KOPT-K1 (cell line): ENCODE measurements at regions not wholly inside any gene's neighbourhood (a gene's known extent, or its start where the extent isn't known, plus 50 kb on each side); places are given as distances from the start of the nearest gene placed in this dataset.

ENCODE experiments used
- H3K27ac ChIP-seq: fragments of 200-600 bp; sonication (generic); 2 replicates; pipeline ENCODE4 v1.5.1; 2016; ENCODE audit warnings: antibody characterized with exemption, mild to moderate bottlenecking, low read depth, low read length; ENCODE audit not compliant: poor library complexity, severe bottlenecking
- H3K36me3 ChIP-seq: fragments of 200-600 bp; sonication (generic); 2 replicates; pipeline ENCODE4 v1.5.1; 2017; ENCODE audit warnings: antibody characterized with exemption, mild to moderate bottlenecking, low read length, moderate library complexity; ENCODE audit not compliant: insufficient read depth
- H3K9me3 ChIP-seq: fragments of 200-600 bp; sonication (generic); 2 replicates; pipeline ENCODE4 v1.5.1; 2017; ENCODE audit warnings: antibody characterized with exemption, low read length, mild to moderate bottlenecking; ENCODE audit not compliant: insufficient read depth, poor library complexity, severe bottlenecking

- Histone ChIP-seq H3K9me3 (peaks cover 4% of the 10 kb centered on the region), H3K27ac (no peak overlapping the region)
Observed at GRCh38 chr19:28045621-28046020, 1167.3 kb downstream of the UQCRFS1 start.

GRCh38 chr19:28044477-28044876, 1168.5 kb downstream of the UQCRFS1 start:
- no peak overlapping the region for H3K27ac ChIP-seq
- H3K9me3 ChIP-seq = peaks cover 4% of the 10 kb centered on the region
- no peaks in the 10 kb centered on the region for H3K36me3 ChIP-seq

More at GRCh38 chr19:28045621-28046020, 1167.3 kb downstream of the UQCRFS1 start:
- H3K36me3 ChIP-seq = no peaks in the 10 kb centered on the region

- Histone ChIP-seq H3K9me3 (no peaks in the 10 kb centered on the region), H3K36me3 (no peaks in the 10 kb centered on the region), H3K27ac (no peak overlapping the region)
Observed at GRCh38 chr19:28042516-28042915, 1170.4 kb downstream of the UQCRFS1 start.

GRCh38 chr19:28039677-28040381, 1173.1 kb downstream of the UQCRFS1 start:
- Histone ChIP-seq H3K36me3 (no peaks in the 10 kb centered on the region), H3K27ac (no peak overlapping the region), H3K9me3 (no peaks in the 10 kb centered on the region)

- no peak overlapping the region for H3K27ac ChIP-seq
- no peaks in the 10 kb centered on the region for H3K36me3 ChIP-seq
- H3K9me3 ChIP-seq = no peaks in the 10 kb centered on the region
Observed at GRCh38 chr19:28037186-28037585, 1175.8 kb downstream of the UQCRFS1 start.

- Histone ChIP-seq H3K36me3 (no peaks in the 10 kb centered on the region), H3K27ac (no peak overlapping the region), H3K9me3 (no peaks in the 10 kb centered on the region)
Observed at GRCh38 chr19:28036486-28036885, 1176.5 kb downstream of the UQCRFS1 start.

GRCh38 chr19:28034936-28035335, 1178.0 kb downstream of the UQCRFS1 start:
- H3K27ac ChIP-seq = no peak overlapping the region
- no peaks in the 10 kb centered on the region for H3K36me3 ChIP-seq
- no peaks in the 10 kb centered on the region for H3K9me3 ChIP-seq

GRCh38 chr19:28028881-28029444, 1184.0 kb downstream of the UQCRFS1 start:
- Histone ChIP-seq H3K27ac (no peak overlapping the region), H3K9me3 (no peaks in the 10 kb centered on the region), H3K36me3 (no peaks in the 10 kb centered on the region)

GRCh38 chr19:28027116-28027515, 1185.8 kb downstream of the UQCRFS1 start:
- Histone ChIP-seq H3K36me3 (no peaks in the 10 kb centered on the region), H3K9me3 (no peaks in the 10 kb centered on the region), H3K27ac (no peak overlapping the region)

- no peak overlapping the region for H3K27ac ChIP-seq
- no peaks in the 10 kb centered on the region for H3K36me3 ChIP-seq
- H3K9me3 ChIP-seq = no peaks in the 10 kb centered on the region
Observed at GRCh38 chr19:28026636-28027035, 1186.3 kb downstream of the UQCRFS1 start.

GRCh38 chr19:28024920-28025319, 1188.0 kb downstream of the UQCRFS1 start:
- Histone ChIP-seq H3K9me3 (no peaks in the 10 kb centered on the region), H3K36me3 (no peaks in the 10 kb centered on the region)

GRCh38 chr19:28023064-28023463, 1189.9 kb downstream of the UQCRFS1 start:
- Histone ChIP-seq H3K9me3 (no peaks in the 10 kb centered on the region), H3K36me3 (no peaks in the 10 kb centered on the region), H3K27ac (no peak overlapping the region)

More at GRCh38 chr19:28024920-28025319, 1188.0 kb downstream of the UQCRFS1 start:
- H3K27ac ChIP-seq = no peak overlapping the region

- H3K36me3 ChIP-seq = no peaks in the 10 kb centered on the region
- H3K27ac ChIP-seq = no peak overlapping the region
- no peaks in the 10 kb centered on the region for H3K9me3 ChIP-seq
Observed at GRCh38 chr19:28022506-28022905, 1190.4 kb downstream of the UQCRFS1 start.

GRCh38 chr19:28021259-28022185, 1191.4 kb downstream of the UQCRFS1 start:
- H3K36me3 ChIP-seq = no peaks in the 10 kb centered on the region
- no peaks in the 10 kb centered on the region for H3K9me3 ChIP-seq
- H3K27ac ChIP-seq = no peak overlapping the region

GRCh38 chr19:28020619-28021258, 1192.2 kb downstream of the UQCRFS1 start:
- no peaks in the 10 kb centered on the region for H3K9me3 ChIP-seq
- no peak overlapping the region for H3K27ac ChIP-seq
- no peaks in the 10 kb centered on the region for H3K36me3 ChIP-seq
